Stimulated activated CD4-positive, alpha-beta T cell treated with anti-CD3 and anti-CD28 coated beads, Interleukin-2, amount 100 ng/mL, for 48 hours (primary cell): ENCODE measurements at regions not wholly inside any gene's neighbourhood (a gene's known extent, or its start where the extent isn't known, plus 50 kb on each side); places are given as distances from the start of the nearest gene placed in this dataset.
"Not testable (repeated sequence)": the region's sequence is repeated elsewhere in the genome, so short reads cannot be mapped to it uniquely, and the experiment has no call there.

Experiments
- DNase-seq, 2 donors: peaks; one replicate each; pipeline ENCODE4 v3.0.0-alpha.2; 2020

DNA sequence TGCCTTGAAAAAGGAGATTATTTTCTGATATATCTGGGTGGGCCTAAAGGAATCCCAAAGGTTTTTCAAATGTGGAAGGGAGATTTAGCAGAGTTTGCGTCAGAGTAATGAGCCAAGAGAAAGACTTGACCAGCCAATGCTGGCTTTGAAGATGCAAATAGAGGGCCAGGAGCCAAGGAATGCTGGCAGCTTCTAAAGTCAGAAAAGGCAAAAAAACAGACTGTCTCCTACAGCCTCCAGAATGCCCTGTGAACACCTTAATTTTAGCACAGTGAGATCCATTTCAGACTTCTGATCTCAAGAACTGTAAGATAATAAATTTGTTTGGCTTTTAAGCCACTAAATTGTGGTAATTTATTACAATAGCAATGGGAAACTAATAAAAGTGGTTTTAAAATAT is 122.6 kb upstream of the FREM1 start:
- DNase-seq: no peak

DNA sequence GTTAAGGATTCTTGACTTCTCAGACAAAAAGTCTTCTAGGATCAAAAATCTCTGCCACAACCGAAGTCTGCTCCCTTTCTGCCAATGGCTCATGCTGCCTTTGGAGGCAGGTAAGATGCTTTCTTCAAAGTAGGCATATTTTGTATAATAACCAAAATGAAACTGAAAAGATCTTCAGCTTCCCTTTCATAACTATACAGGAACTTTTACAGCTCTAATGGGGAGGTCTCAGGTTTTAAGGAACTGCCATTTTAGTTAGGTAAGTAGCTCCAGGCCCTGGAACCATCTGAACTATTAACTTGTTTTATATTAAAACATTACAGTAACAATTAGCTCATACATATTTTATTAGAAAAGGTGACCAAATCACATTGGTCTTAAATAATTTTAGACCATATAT is 110.9 kb upstream of the FREM1 start:
- no peak for DNase-seq

DNA sequence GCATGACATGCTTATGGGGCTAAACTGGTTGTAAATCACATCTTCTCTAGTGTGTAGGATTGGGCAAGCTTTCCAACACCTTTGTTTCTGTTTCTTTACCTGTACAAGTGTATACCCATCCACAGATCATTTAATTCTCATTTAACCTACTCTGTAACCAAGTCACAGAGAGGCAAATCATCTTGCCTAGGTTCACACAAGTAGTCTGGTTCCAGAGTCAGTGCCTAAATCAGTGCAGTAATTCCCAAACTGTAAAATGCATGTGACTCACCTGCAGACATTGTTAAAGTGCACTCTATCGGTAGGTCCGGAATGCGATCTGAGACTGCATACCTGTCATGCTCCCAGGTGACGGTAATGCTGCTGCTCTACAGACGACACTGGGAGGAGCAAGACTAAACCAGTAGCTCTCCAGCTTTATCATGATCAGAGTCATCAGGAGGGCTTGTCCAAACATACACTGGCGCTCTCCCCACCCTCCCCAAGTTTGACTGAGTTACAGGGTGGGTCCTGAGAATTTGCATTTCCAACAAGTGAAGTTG is 107.9 kb upstream of the FREM1 start:
- no peak for DNase-seq

DNA sequence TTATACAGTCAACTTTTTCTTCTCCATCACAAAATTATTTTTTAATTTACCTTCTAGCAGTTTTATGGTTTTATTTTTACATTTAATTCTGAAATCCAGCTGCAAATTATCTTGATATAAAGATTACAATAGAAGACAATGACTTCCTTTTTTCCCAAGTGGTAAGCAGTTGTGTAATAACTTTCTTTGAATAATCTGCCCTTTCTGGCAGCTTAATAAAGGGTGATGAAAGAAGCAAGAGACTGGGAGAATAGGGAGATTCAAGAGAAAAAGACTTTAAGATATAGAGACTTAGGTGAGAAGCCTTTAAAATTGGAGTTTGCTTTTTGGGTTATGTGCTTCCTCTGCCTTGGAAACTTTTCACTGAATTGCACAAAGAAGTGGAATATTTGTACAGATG is 100.4 kb upstream of the FREM1 start:
- no peak for DNase-seq

DNA sequence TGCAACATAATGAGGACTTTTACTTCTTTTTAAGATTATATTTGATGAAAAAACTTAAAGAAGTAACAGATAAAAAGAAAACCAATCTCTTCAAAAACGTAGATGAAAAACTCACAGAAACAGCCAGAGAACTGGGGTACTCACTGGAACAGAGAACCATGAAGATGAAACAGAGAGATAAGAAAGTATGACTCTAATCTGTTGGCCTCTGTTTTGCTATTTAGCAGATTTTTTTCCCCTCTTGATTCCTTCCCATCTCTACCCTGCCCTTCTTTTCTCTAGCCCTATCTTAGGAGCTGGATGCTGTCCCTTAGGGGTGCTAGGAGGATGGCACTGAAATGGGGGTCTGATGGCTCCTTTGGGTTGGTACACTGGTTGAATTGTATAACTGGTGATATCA is 97.5 kb upstream of the FREM1 start:
- no peak for DNase-seq

DNA sequence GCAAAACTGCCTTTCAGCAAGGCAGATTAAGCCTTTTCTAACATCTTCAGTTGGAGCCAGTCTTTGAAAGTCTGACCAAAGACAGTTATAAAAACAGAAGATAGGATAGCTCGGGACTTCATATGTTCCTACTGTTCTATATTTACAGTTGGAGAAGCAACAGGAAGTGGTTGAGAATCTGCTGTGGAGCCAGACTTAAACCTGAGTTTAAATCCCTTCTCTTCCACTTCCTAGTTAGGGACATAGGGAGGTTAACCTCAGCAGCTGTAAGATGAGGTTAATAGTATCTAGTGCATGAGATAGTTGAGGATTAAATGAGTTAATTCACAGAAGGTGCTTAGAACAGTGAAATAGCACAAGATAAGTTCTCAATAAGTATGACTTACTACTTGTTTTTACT is 84.5 kb upstream of the FREM1 start:
- no peak for DNase-seq

DNA sequence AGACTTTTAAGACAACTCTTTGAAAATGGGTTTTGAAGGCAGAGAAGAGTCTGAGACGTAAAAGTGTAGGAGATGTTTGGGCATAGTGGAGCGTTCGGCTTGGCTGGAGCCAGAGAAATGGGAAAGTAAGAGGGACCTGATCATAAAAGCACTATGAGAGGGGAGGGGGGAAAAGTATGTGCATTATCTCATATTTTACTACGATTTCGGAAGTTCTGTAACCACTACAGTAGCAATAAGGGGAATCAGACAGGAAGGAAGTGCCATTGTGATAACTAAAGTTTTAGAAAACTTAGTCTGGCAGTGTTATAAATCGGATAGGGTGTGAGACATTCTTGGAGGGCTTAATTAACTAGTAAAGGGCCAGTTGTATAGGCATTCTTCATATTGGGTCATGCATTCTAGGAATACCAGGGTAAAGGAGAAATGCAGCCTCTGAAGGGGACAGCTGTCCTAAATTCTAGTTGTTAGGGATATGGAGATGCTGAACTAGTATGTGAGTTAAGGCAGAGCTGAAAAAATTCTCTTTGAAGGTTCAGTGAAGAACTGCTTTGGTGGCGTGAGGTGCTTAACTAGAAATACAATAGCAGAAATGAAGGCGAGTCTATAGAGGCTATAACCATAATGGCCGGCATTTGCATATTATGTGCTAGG is 83.8 kb upstream of the FREM1 start:
- DNase-seq: no peak

DNA sequence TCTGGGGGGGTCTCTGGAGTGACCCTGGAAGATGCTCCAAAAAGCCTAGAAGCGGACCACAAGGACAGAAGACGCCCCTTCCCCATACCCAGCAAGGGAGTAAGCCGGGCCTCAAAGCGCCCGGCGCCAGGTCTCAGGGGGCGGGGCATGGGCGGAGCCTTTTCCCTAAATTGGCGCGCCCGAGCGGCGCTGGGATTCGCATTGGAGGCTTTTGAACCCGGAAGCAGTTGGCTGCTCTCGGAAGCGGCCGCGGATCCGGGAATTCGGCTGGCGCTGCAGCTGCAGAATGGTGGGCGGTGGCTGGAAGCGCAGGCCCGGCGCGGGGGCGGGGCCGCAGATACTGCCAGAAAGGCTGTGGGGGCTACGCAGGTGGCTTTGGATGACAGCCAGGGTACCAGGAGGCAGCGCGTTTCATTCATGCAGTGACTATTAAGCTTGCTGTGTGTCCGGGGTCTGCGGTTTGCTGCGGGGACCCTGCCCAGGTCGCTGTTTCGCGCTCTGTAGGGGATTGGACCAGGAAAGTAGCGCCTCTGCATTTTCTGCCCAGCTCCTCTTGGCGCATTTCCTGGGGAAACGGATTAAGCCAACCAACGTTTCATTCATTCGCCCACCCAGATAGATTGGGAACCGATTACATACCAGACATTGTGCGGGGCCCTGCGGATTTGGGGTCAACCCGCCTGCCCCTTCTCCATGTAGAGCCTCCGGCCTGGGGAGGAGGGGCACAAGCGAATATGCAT is 83.0 kb upstream of the FREM1 start:
- peak; percentile 53 to 61 for DNase-seq

DNA sequence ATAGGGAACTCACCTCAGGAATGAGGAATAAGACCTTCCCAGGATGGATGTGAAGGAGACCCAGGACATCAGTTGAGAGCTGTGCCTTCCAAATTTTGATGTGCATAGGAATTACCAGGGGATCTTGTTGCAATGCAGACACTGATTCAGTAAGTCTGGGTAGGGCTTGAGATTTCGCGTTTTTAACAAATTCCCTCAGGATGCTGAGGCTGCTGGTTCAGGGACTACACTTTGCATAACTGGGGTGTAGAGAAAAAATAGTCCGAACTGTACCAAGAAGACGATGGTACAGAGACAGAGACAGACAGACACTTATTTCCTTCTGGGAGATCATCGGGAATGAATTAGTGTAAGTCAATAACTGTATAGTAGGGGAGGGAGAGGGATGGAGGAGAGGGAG is 82.3 kb upstream of the FREM1 start:
- no peak for DNase-seq

DNA sequence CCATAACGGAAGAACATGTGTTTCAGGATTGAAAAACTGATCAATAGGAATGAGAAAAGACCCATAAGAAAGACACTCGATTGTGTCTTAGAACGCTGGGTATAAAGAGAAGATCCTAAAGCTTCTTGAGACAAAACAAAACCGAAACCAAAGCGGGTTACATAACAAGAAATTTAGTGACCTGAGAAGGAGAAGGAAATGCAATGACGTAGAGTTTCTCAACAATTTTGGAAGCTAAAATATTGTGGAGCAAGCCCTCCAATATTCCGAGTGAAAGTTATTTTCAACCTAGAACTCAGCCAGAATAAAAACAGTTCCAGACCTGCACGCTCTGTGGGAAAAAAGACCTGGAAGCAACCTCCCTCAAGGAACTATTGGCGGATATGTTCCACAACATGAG is 81.9 kb upstream of the FREM1 start:
- no peak for DNase-seq

DNA sequence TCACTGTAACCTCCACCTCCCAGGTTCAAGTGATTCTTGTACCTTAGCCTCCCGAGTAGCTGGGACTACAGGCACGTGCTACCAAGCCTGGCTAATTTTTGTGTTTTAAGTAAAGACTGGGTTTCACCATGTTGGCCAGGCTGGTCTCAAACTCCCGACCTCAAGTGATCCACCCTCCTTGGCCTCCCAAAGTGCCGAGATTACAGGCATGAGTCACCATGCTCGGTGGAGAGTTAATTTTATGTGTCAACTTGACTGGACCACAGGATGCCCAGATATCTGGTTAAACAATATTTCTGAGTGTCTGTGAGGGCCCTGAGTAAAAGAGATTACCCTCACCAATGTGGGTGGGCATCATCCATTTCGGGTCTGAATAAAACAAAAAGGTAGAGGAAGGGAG is 80.4 kb upstream of the FREM1 start:
- not testable (repeated sequence) for DNase-seq

DNA sequence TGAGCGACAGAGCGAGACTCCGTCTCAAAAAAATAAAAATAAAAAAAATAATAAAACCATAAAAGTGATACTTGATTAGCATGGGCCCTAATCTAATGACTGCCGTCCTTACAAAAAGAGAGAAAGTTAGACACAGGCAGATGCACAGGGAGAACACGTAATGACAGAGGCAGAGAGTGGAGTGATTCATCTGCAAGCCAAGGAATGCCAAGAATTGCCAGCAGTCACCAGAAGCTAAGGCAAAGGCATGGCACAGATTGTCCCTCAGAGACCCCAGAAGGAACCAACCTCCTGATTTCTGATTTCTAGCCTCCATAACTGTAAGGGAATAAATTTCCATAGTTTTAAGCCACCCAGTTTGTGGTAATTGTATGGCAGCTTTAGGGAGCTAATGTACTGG is 79.6 kb upstream of the FREM1 start:
- DNase-seq: no peak

DNA sequence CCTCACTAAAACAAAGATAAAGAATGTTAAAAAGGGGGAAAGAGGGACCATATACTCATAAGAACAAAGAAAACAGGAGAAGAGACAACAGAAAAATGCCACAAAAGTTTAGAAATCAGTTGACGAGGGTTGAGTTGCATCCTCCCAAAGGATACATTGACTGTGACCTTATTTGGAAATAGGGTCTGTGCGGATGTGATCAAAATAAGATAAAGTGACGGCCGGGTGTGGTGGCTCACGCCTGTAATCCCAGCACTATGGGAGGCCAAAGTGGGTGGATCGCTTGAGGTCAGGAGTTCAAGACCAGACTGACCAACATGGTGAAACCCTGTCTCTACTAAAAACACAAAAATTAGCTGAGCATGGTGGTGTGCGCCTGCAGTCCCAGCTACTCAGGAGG is 79.1 kb upstream of the FREM1 start:
- DNase-seq: not testable (repeated sequence)

DNA sequence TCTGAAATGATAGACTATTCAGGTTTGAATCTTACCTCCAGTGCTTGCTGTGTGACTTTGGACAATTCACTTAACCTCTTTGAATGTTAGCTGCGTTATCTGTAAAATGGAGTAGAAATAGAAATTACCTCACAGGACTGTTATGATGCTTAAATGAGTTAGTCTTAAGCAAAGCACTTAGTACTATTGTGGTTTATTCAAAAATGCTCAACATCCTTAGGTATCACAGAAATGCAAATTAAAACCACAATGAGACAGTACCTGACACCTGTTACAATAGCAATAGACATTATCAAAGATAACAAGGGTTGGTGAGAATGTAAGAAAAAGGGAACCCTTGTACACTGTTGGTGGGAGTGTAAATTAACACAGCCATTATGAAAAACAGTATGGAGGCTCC is 77.6 kb upstream of the FREM1 start:
- DNase-seq: no peak

DNA sequence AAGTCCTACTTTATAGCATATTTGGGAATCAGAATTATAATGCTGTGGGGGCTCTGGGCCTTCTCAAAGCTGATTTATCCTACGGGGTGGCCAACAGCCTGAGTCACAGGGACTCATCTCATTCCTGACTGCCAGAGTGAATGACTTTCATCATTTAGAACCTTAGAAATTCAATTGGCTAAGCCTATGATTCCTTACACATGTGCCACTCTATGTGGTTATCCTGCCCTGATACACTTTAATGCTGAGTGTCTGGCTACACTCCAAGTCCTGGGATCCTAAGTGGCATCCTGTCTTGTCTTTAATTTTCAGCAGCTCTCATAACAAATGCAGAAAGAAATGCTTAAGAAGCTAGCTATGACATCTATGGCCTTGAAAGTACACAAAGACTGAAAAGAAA is 75.2 kb upstream of the FREM1 start:
- no peak for DNase-seq

DNA sequence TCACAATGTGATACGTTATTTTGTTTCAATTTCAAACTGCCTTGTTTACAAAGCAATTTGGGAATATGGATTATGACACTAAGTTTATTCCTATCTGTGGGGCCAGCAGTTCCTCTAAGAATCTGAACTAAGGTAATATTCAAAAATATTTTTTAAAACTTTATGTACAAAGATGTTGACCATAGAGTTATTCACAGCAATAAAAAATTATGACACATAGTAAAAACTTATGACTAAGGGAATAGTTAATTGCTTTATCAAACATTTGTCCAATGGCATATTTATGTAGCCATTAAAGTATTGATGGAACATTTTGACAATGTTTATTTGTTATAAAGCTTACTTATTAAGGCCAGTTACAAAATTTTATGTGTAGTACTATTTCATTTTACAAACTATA is 73.4 kb upstream of the FREM1 start:
- DNase-seq: no peak

DNA sequence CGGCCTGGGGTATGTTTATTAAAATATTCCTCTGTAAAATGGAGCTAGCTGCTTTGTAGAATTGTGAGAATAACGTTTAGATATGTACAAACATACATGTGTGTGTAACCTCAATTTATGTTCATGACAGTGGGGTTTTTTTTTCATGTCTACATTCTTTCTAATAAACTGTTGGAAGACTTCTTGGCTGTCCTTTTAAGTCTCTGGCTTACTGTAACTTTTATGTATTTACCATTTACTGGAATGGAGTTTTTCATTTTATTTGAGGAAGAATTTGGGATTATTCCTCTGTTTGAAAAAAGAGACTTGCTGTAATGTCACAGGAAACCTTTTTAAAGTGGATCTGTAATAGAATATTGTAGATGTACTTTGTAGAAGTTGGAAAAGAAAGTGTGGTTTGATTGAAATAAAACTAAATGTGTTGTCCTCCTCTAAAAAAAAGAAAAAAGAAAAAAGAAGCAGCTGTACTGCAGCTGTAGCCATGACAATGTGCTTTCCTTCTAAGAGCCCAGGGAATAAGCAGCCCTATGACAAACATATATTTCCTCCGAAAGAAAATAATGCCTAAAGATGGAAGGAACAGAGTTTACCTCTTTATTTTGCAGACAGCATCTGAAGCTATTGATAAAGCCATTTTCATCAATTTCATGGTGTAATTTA is 71.2 kb upstream of the FREM1 start:
- DNase-seq: no peak

DNA sequence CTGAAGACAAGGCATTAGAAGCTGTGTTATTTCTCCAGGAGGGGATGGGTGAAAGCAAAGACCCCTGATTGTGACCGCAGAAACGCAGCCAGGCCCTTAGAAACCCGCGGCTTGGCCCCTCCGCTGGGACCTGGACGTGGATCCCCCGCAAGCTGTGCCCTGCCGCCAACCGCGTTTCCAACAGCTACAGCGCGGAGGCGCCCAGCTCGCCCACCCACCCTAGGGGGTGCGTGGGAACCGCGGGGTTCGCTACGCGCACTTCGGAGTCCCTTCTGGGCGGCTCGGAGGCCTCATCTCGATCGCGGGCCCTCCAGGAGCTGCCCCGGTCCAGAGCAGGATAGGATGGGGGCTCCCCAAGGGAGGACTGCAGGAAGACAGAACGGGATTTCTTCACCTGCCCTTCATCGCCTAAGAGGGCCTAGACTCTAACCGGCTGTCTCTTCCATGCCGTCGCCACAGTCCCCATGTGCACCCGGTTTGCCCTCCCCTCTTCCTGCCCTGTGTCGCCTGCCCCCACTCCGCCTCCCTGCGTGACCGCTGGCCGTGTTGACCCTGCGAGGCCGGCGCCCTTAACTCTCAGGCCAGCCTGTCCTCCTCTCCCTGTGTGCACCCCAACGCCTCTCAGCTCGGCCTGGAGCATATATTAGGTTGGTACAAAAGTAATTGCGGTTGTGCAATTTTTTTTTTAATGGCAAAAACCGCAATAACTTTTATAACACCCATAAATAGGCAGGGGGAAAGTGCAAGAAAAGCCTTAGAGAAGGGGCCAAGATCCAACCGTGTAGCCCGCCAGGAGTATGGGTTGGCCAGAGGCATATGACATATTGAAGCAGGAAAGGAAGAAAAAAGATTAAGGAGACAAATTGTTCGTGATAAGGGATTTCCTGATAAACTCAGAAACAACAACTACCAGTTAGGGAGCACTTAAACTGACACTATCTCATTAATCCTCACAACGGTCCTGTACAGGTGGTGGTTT is 68.1 kb upstream of the FREM1 start:
- DNase-seq: no peak

DNA sequence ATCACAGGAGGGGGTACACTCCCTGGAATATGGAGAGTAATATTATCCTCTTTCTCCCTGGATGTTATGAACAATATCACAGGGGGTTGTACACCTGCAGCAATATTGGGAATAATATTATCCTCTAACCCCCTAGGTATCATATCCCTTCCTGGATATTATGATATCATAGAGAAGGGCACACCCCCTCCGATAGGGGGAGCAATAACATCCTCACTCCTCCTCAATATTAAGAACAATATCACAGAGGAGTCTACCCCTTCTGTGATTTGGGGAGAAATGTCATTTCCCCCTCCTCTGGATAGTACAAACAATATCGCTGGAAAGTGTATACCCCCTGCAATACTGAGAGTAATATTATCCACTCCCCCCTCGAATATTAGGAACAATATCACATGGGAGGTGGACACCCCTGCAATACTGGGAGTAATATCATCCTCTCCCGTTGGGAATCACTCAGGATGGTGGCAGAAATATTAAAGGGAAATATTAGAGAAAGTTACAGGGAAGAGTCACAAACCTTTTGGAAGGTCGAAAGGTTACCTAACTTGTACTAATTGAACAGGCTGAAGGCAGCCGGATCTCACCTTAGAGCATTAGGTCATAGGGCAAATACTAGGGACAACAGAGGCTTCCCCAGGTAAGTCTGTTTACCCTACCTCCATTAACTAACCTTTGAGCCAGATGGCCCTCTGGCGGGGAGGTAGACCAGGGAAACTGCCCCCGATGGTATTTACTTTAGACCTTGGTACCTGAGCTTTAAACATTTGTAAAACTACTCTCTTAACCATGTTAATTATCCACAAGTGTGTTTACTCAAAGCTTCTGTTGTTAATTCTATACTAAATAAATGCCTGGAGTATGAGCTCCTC is 57.5 kb upstream of the FREM1 start:
- no peak for DNase-seq

DNA sequence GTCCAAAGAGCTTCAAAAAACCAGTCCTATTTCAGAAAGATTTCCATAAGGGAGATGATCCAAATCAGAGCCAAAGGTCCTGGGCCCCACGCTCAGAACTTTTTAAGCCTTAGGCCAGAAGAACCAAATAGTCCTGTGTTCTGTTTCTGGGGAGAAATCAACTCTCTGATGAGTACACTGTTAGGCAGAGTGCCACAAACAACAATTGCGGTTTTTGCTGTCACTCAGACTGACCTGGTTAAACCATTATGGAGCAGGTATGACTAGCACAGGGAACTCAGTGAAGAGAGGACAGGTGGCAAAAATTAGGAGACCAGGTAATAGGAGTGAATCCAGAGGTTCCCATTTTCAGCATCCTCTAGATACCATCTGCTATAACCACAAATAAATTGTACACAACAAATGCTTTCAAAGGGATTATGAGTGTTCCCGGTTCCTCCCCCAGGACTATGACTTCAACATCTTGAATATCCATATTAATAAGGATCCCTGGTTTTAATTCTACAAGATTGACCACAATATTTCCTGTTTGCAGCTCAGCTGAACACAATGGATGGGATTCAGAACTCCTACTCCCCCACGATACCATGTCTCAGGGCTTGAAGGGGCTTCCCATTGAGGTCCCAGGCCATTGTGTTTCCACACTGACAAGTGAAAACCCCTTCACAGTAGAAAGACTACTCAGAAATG is 52.1 kb upstream of the FREM1 start:
- no peak for DNase-seq

DNA sequence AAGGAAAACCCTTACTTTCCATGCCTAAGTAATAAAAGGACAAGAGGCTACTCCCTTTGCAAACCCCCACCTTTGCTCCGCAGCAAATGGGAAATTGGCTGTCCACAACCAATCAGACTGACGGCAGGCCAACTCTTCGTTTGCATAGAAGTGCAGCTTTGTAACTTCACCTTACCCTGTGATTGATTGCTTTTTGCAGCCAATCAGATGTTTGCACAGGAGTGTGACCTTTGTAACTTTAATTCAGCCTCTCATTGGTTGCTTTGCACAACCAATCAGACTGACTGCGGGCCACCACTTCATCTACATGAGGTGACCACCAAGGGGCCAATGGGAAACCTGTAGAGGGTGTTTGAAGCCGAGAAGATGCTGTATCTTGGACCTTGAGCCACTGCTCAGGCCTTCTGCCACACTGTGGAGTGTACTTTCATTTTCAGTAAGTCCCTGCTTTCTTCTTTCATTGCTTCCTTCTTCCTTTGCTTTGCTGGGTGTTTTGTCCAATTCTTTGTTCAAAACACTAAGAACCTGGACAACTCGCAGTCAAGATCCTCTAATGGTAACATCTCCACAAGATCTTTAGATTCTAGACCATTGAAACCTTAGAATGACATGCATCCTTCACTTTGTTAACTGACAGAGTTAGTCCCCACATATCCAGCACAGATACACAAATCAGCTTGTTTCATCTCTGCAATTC is 51.3 kb upstream of the FREM1 start:
- DNase-seq: no peak
